ENCODE measurements at regions not wholly inside any gene's neighbourhood (a gene's known extent, or its start where the extent isn't known, plus 50 kb on each side); places are given as distances from the start of the nearest gene placed in this dataset.
"Not testable (repeated sequence)": the region's sequence is repeated elsewhere in the genome, so short reads cannot be mapped to it uniquely, and the experiment has no call there.

DNA sequence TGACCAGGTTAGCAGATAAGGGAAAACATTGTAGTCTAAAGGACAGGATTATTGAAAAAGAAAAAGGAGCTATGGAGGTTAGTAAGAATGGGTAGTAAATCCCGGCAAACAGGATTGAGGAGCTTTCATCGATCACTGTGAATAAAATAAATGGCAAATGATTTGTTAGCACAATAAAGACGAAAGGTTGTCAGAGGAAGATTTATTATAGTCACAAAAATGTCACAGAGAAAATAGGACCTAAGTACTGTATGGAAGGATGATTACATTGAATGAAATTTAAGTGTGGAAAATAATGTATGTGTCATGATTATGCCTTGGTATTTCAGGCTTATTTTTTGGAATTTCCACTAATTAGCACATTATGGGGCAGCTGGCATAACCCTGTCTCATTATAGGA, 519.2 kb upstream of the SLITRK6 start:
- Histone ChIP-seq H3K27ac (no peak overlapping the region), H3K79me2 (no peaks in the 10 kb centered on the region), H4K20me1 (ENCODE audit: insufficient read depth, poor library complexity, severe bottlenecking) (no peaks in the 10 kb centered on the region), H3K9me2 (replicated peaks; ENCODE audit: insufficient read depth) (no peaks in the 10 kb centered on the region), H3K4me3 (no peak overlapping the region), H2AFZ (no peak overlapping the region), H3K36me3 (replicated peaks; ENCODE audit: insufficient read depth, low read depth) (no peaks in the 10 kb centered on the region), H3K4me1 (ENCODE audit: insufficient read depth) (no peaks in the 10 kb centered on the region), H3K9me3 (ENCODE audit: low read depth) (no peaks in the 10 kb centered on the region), H3K27me3 (no peaks in the 10 kb centered on the region), H3K4me2 (no peak overlapping the region)
- 89% methylated on average over 3 of the region's 3 CpGs for WGBS (ENCODE audit: low lambda C conversion rate, missing lambda C conversion rate)
- TF ChIP-seq EZH2phosphoT487 (IDR thresholded peaks at IDR 0.05; ENCODE audit: low read depth, severe bottlenecking, unreplicated experiment) (no peak), EZH2 (IDR thresholded peaks at IDR 0.05; ENCODE audit: borderline replicate concordance) (no peak)
- TF ChIP-seq, protein P1, sequence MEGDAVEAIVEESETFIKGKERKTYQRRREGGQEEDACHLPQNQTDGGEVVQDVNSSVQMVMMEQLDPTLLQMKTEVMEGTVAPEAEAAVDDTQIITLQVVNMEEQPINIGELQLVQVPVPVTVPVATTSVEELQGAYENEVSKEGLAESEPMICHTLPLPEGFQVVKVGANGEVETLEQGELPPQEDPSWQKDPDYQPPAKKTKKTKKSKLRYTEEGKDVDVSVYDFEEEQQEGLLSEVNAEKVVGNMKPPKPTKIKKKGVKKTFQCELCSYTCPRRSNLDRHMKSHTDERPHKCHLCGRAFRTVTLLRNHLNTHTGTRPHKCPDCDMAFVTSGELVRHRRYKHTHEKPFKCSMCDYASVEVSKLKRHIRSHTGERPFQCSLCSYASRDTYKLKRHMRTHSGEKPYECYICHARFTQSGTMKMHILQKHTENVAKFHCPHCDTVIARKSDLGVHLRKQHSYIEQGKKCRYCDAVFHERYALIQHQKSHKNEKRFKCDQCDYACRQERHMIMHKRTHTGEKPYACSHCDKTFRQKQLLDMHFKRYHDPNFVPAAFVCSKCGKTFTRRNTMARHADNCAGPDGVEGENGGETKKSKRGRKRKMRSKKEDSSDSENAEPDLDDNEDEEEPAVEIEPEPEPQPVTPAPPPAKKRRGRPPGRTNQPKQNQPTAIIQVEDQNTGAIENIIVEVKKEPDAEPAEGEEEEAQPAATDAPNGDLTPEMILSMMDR (IDR thresholded peaks at IDR 0.05; ENCODE audit: poor library complexity), result no peak
- DNase-seq (ENCODE audit: low spot score), result no peak

DNA sequence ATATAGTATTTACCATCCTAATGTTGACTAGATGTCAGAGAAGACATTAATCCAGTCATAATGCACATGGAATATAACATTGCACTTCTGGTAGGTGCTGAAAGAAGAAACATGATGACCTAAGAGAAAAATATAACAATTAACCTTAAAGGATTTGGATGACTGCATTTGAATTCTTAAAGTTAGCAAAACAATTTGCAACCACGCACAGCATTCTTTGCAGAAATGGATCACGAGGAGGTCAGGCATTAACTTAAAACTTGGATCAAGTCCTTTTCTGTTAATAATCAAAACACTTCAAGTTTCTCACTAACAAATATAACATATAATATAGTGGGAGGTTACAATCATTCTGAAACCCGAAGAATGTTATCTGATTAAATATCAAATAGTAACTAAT, 525.0 kb upstream of the SLITRK6 start:
- Histone ChIP-seq H3K4me1 (ENCODE audit: insufficient read depth) (no peaks in the 10 kb centered on the region), H3K36me3 (replicated peaks; ENCODE audit: insufficient read depth, low read depth) (no peaks in the 10 kb centered on the region), H3K27me3 (no peaks in the 10 kb centered on the region), H3K9me3 (ENCODE audit: low read depth) (no peaks in the 10 kb centered on the region), H3K4me2 (no peak overlapping the region), H2AFZ (no peak overlapping the region), H4K20me1 (ENCODE audit: insufficient read depth, poor library complexity, severe bottlenecking) (no peaks in the 10 kb centered on the region), H3K79me2 (no peaks in the 10 kb centered on the region), H3K27ac (no peak overlapping the region), H3K4me3 (no peak overlapping the region), H3K9me2 (replicated peaks; ENCODE audit: insufficient read depth) (no peaks in the 10 kb centered on the region)
- TF ChIP-seq, protein P1 (IDR thresholded peaks at IDR 0.05; ENCODE audit: poor library complexity), result no peak
- TF ChIP-seq EZH2phosphoT487 (IDR thresholded peaks at IDR 0.05; ENCODE audit: low read depth, severe bottlenecking, unreplicated experiment) (no peak), EZH2 (IDR thresholded peaks at IDR 0.05; ENCODE audit: borderline replicate concordance) (no peak)
- no peak for DNase-seq (ENCODE audit: low spot score)
- WGBS (ENCODE audit: low lambda C conversion rate, missing lambda C conversion rate), result 84% methylated on average over 3 of the region's 3 CpGs

DNA sequence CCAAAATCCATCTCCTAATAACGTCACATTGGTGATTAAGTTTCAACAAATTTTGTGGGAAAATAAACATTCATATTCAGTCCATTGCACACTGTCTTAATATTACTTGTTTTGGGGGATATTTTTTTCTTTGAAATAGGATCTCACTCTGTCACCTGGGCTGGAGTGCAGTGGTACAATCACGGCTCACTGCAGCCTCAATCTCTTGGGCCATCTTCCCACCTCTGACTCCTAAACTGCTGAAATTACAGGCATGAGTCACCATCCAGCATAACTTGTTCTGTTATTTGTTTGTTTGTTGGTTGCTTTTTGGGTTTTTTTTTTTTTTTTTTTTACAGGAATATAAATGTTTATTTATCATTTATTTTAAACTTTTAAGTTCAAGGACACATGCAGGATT, 556.1 kb upstream of the SLITRK6 start:
- H3K9me3 ChIP-seq (ENCODE audit: low read depth), result no peaks in the 10 kb centered on the region
- H3K9me2 ChIP-seq (replicated peaks; ENCODE audit: insufficient read depth), result no peaks in the 10 kb centered on the region
- TF ChIP-seq, protein P1 (IDR thresholded peaks at IDR 0.05; ENCODE audit: poor library complexity), result no peak
- no peak for TF ChIP-seq EZH2 (IDR thresholded peaks at IDR 0.05; ENCODE audit: borderline replicate concordance)
- no peak for TF ChIP-seq EZH2phosphoT487 (IDR thresholded peaks at IDR 0.05; ENCODE audit: low read depth, severe bottlenecking, unreplicated experiment)
- no peak overlapping the region for H3K27ac ChIP-seq
- H3K79me2 ChIP-seq, result no peaks in the 10 kb centered on the region
- WGBS (ENCODE audit: low lambda C conversion rate, missing lambda C conversion rate), result 84% methylated on average over 2 of the region's 2 CpGs
- no peak overlapping the region for H2AFZ ChIP-seq
- H3K27me3 ChIP-seq, result no peaks in the 10 kb centered on the region
- H3K4me2 ChIP-seq, result no peak overlapping the region
- H3K4me3 ChIP-seq, result no peak overlapping the region
- H3K36me3 ChIP-seq (replicated peaks; ENCODE audit: insufficient read depth, low read depth), result no peaks in the 10 kb centered on the region
- no peaks in the 10 kb centered on the region for H3K4me1 ChIP-seq (ENCODE audit: insufficient read depth)
- DNase-seq (ENCODE audit: low spot score), result no peak
- H4K20me1 ChIP-seq (ENCODE audit: insufficient read depth, poor library complexity, severe bottlenecking), result no peaks in the 10 kb centered on the region

DNA sequence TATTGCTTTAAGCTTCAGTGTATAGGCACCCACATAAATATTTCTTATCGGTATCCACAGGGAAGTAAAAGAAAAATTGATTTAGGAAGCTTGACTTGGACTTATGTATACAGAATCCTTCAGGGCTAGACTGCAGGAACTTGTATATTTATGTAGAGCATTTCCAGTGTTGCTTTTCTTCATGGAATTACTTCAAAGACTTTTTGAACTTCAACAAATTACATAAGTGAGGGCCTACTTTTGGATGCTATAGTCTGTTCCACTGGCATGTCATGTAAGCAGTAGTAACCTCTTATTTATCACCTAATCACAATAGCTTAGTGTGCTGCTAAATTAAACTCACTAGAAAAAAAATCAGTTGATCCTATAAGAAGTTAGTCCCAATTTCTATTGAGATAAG, 557.9 kb upstream of the SLITRK6 start:
- no peak for DNase-seq (ENCODE audit: low spot score)
- WGBS (ENCODE audit: low lambda C conversion rate, missing lambda C conversion rate), result 97% methylated on average over 1 of the region's 1 CpG
- Histone ChIP-seq H3K79me2 (no peaks in the 10 kb centered on the region), H3K9me2 (replicated peaks; ENCODE audit: insufficient read depth) (no peaks in the 10 kb centered on the region), H3K9me3 (ENCODE audit: low read depth) (no peaks in the 10 kb centered on the region), H3K27me3 (no peaks in the 10 kb centered on the region), H2AFZ (no peak overlapping the region), H3K27ac (no peak overlapping the region), H4K20me1 (ENCODE audit: insufficient read depth, poor library complexity, severe bottlenecking) (no peaks in the 10 kb centered on the region), H3K36me3 (replicated peaks; ENCODE audit: insufficient read depth, low read depth) (no peaks in the 10 kb centered on the region), H3K4me1 (ENCODE audit: insufficient read depth) (no peaks in the 10 kb centered on the region), H3K4me3 (no peak overlapping the region), H3K4me2 (no peak overlapping the region)
- TF ChIP-seq, protein P1 (IDR thresholded peaks at IDR 0.05; ENCODE audit: poor library complexity), result no peak
- TF ChIP-seq EZH2phosphoT487 (IDR thresholded peaks at IDR 0.05; ENCODE audit: low read depth, severe bottlenecking, unreplicated experiment) (no peak), EZH2 (IDR thresholded peaks at IDR 0.05; ENCODE audit: borderline replicate concordance) (no peak)

DNA sequence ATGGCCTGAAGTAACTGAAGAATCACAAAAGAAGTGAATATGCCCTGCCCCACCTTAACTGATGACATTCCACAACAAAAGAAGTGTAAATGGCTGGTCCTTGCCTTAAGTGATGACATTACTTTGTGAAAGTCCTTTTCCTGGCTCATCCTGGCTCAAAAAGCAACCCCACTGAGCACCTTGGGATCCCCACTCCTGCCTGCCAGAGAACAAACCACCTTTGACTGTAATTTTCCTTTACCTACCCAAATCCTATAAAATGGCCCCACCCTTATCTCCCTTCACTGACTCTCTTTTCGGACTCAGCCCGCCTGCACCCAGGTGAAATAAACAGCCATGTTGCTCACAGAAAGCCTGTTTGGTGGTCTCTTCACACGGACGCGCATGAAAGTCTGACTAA, 564.5 kb upstream of the SLITRK6 start:
- not testable (repeated sequence) for H3K27me3 ChIP-seq; H3K4me1 ChIP-seq (ENCODE audit: insufficient read depth); H3K27ac ChIP-seq; H3K4me3 ChIP-seq; H4K20me1 ChIP-seq (ENCODE audit: insufficient read depth, poor library complexity, severe bottlenecking); H3K36me3 ChIP-seq (replicated peaks; ENCODE audit: insufficient read depth, low read depth); H3K79me2 ChIP-seq; H3K9me3 ChIP-seq (ENCODE audit: low read depth); H3K4me2 ChIP-seq; H2AFZ ChIP-seq; H3K9me2 ChIP-seq (replicated peaks; ENCODE audit: insufficient read depth); DNase-seq (ENCODE audit: low spot score)
- 87% methylated on average over 5 of the region's 5 CpGs for WGBS (ENCODE audit: low lambda C conversion rate, missing lambda C conversion rate)

Measured in hepatocyte (in vitro differentiated cells).